ENCODE measurements at regions not wholly inside any gene's neighbourhood (a gene's known extent, or its start where the extent isn't known, plus 50 kb on each side); places are given as distances from the start of the nearest gene placed in this dataset.

- in situ Hi-C loops (cut with MboI; ENCODE audit: low pct_unique_long_range_greater_than_20kb, low sequenced_read_pairs, unreplicated experiment), result no loop called here
- TF ChIP-seq, protein P1, sequence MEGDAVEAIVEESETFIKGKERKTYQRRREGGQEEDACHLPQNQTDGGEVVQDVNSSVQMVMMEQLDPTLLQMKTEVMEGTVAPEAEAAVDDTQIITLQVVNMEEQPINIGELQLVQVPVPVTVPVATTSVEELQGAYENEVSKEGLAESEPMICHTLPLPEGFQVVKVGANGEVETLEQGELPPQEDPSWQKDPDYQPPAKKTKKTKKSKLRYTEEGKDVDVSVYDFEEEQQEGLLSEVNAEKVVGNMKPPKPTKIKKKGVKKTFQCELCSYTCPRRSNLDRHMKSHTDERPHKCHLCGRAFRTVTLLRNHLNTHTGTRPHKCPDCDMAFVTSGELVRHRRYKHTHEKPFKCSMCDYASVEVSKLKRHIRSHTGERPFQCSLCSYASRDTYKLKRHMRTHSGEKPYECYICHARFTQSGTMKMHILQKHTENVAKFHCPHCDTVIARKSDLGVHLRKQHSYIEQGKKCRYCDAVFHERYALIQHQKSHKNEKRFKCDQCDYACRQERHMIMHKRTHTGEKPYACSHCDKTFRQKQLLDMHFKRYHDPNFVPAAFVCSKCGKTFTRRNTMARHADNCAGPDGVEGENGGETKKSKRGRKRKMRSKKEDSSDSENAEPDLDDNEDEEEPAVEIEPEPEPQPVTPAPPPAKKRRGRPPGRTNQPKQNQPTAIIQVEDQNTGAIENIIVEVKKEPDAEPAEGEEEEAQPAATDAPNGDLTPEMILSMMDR (IDR thresholded peaks at IDR 0.05; ENCODE audit: extremely low read depth, insufficient read depth, missing control alignments), result no peak
- no peak for DNase-seq (ENCODE audit: low spot score)
Measured at GRCh38 chr10:132115732-132116131, 50.0 kb downstream of the JAKMIP3 start.

DNA sequence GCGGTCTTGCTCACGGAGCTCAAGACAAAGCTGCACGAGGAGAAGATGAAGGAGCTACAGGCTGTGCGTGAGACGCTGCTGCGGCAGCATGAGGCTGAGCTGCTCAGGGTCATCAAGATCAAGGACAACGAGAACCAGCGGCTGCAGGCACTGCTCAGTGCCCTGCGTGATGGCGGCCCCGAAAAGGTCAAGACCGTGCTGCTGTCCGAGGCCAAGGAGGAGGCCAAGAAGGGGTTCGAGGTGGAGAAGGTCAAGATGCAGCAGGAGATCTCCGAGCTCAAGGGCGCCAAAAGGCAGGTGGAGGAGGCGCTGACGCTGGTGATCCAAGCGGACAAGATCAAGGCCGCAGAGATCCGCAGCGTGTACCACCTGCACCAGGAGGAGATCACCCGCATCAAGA, 51.4 kb downstream of the JAKMIP3 start:
- in situ Hi-C loops (cut with MboI; ENCODE audit: low pct_unique_long_range_greater_than_20kb, low sequenced_read_pairs, unreplicated experiment), result no loop called here
- TF ChIP-seq, protein P1 (IDR thresholded peaks at IDR 0.05; ENCODE audit: extremely low read depth, insufficient read depth, missing control alignments), result no peak
- DNase-seq (ENCODE audit: low spot score), result no peak

- no peak for DNase-seq (ENCODE audit: low spot score)
- TF ChIP-seq, protein P1 (IDR thresholded peaks at IDR 0.05; ENCODE audit: extremely low read depth, insufficient read depth, missing control alignments), result no peak
- in situ Hi-C loops (cut with MboI; ENCODE audit: low pct_unique_long_range_greater_than_20kb, low sequenced_read_pairs, unreplicated experiment), result no loop called here
Measured at GRCh38 chr10:132117636-132118190, 52.0 kb downstream of the JAKMIP3 start.

GRCh38 chr10:132118366-132118765, 52.6 kb downstream of the JAKMIP3 start:
- in situ Hi-C loops (cut with MboI; ENCODE audit: low pct_unique_long_range_greater_than_20kb, low sequenced_read_pairs, unreplicated experiment), result no loop called here
- TF ChIP-seq, protein P1 (IDR thresholded peaks at IDR 0.05; ENCODE audit: extremely low read depth, insufficient read depth, missing control alignments), result no peak
- DNase-seq (ENCODE audit: low spot score), result no peak

GRCh38 chr10:132120200-132120599, 54.5 kb downstream of the JAKMIP3 start:
- TF ChIP-seq, protein P1 (IDR thresholded peaks at IDR 0.05; ENCODE audit: extremely low read depth, insufficient read depth, missing control alignments), result no peak
- DNase-seq (ENCODE audit: low spot score), result no peak
- in situ Hi-C loops (cut with MboI; ENCODE audit: low pct_unique_long_range_greater_than_20kb, low sequenced_read_pairs, unreplicated experiment), result no loop called here

DNA sequence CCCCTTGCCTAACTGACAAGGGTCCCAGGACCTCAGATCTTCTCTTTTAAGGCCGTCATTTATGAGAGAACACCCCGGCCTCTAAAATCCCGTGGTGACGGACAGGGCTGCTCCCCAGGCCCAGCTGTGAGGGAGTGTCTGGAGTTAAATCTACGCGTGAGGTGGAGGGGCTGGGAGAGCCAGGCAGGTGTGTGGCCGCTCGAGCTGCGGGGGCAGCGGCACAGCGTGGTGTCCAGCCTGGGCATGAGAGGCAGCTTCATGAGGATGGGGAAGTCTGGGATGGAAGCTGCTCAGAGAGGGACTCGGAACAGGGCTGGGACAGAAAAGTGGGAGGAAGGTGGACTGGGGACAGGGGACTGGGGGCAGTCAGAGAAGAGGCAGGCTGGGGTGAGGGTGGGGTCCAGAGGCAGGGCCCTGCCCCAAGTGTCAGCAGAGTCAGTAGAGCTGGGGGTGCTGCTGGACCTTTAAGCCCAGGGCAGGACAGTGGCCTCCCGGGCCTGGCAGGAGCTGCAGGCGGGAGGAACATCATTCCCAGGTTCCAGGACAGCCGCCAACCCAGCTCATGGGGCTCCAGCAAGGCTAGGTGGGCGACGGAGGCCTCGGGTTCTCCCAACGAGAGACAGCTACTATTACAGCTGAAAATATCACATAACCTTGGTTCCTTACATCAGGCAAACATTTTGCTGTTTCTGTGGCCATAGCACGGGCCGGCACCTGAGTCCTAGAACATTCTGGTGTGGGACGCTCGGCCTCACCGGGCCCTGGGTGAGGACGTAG, 55.2 kb downstream of the JAKMIP3 start:
- TF ChIP-seq, protein P1 (IDR thresholded peaks at IDR 0.05; ENCODE audit: extremely low read depth, insufficient read depth, missing control alignments), result no peak
- no peak for DNase-seq (ENCODE audit: low spot score)
- in situ Hi-C loops (cut with MboI; ENCODE audit: low pct_unique_long_range_greater_than_20kb, low sequenced_read_pairs, unreplicated experiment), result no loop called here

Data from GM13977 (cell line).